ENCODE measurements at regions not wholly inside any gene's neighbourhood (a gene's known extent, or its start where the extent isn't known, plus 50 kb on each side); places are given as distances from the start of the nearest gene placed in this dataset.
"Not testable (repeated sequence)": the region's sequence is repeated elsewhere in the genome, so short reads cannot be mapped to it uniquely, and the experiment has no call there.

DNA sequence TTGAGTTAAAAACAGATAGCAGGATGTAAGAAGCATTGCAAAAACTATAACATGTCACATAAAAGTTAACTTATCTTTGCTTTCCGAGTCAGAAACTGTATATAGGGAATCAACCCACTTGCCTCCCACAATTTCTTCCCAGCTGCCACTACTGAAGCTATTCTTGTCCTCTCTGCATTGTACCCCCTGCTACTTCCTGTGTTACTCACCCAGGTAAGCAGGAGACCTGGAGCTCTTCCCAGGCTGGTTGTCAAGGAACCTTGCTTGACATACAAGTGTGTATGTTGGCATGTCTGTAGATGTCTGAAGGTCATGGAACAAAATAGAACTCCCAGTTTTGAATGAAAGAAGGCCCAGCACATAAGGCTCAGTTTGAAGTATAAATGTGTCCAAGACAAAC lies 74.3 kb upstream of the LRRC4C start:
- CTCF ChIA-PET: no interaction called here

DNA sequence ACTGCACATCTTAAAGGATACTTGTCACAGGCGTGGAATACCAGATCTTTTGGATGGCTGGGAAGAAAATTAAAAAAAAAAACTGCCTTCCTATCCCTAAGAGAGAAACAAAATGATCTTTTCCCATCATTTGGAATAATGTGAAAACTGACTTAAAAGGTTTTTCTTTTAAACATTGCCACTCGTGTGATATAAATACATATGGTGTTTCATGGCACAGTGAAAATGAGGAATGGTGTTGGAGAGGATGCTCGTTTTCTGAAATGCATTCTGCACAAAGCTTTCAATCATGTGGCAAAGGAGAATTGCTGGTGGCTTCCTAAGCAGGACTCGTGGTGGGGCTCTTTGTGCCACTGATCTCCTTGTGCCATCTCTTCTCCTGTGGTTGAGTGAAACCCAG lies 74.9 kb upstream of the LRRC4C start:
- Mint-ChIP-seq H3K27ac (no peak overlapping the region), H3K36me3 (ENCODE audit: low read depth) (no peaks in the 10 kb centered on the region), H3K9me3 (peaks cover 14% of the 10 kb centered on the region), H3K4me3 (no peak overlapping the region), H3K27me3 (no peaks in the 10 kb centered on the region), H3K4me1 (ENCODE audit: low read depth) (no peaks in the 10 kb centered on the region)
- intact Hi-C loops (cut with micrococcal nuclease): no loop called here
- DNase-seq (no peak), ATAC-seq (no peak)
- ChIA-PET POLR2A (no interaction called here), CTCF (interaction anchor here (1.3 kb wide), 1 partner anchor 74 kb away, joined by 3 read pairs; no protein-coding TSS in a partner anchor)
- TF ChIP-seq, protein P1, sequence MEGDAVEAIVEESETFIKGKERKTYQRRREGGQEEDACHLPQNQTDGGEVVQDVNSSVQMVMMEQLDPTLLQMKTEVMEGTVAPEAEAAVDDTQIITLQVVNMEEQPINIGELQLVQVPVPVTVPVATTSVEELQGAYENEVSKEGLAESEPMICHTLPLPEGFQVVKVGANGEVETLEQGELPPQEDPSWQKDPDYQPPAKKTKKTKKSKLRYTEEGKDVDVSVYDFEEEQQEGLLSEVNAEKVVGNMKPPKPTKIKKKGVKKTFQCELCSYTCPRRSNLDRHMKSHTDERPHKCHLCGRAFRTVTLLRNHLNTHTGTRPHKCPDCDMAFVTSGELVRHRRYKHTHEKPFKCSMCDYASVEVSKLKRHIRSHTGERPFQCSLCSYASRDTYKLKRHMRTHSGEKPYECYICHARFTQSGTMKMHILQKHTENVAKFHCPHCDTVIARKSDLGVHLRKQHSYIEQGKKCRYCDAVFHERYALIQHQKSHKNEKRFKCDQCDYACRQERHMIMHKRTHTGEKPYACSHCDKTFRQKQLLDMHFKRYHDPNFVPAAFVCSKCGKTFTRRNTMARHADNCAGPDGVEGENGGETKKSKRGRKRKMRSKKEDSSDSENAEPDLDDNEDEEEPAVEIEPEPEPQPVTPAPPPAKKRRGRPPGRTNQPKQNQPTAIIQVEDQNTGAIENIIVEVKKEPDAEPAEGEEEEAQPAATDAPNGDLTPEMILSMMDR (IDR thresholded peaks at IDR 0.05): no peak

More for the DNA sequence above, 74.3 kb upstream of the LRRC4C start:
- Mint-ChIP-seq H3K9me3 (peaks cover 12% of the 10 kb centered on the region), H3K36me3 (ENCODE audit: low read depth) (no peaks in the 10 kb centered on the region), H3K4me3 (no peak overlapping the region), H3K4me1 (ENCODE audit: low read depth) (no peaks in the 10 kb centered on the region), H3K27ac (no peak overlapping the region), H3K27me3 (no peaks in the 10 kb centered on the region)
- POLR2A ChIA-PET: no interaction called here
- DNase-seq (no peak), ATAC-seq (no peak)
- TF ChIP-seq, protein P1 (IDR thresholded peaks at IDR 0.05): no peak
- intact Hi-C loops (cut with micrococcal nuclease): no loop called here

DNA sequence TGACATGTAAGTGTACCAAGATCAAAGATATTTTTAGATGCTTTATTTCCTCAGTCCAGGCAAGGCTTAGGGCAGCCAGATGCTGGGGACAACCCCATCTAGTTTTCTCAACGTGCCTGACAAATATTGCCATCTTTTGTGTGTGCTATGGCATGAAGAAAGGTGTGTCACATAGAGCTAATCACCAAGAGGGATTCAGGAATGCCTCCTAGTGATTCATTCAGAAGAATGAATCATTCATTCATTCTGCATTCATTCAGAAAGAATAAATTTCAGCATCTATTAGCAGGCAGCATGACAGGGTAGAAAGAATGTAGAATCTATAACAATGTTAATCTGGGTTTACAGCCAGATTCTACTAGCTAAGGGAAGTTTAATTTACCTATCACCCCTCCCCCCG lies 75.4 kb upstream of the LRRC4C start:
- no peak for ATAC-seq
- Mint-ChIP-seq H3K27ac (no peak overlapping the region), H3K27me3 (no peaks in the 10 kb centered on the region), H3K4me3 (no peak overlapping the region), H3K4me1 (ENCODE audit: low read depth) (no peaks in the 10 kb centered on the region), H3K36me3 (ENCODE audit: low read depth) (no peaks in the 10 kb centered on the region), H3K9me3 (peaks cover 14% of the 10 kb centered on the region)
- TF ChIP-seq, protein P1 (IDR thresholded peaks at IDR 0.05): no peak
- intact Hi-C loops (cut with micrococcal nuclease): no loop called here
- POLR2A ChIA-PET: no interaction called here
- CTCF ChIA-PET: interaction anchor here (1.3 kb wide), 1 partner anchor 74 kb away, joined by 3 read pairs; no protein-coding TSS in a partner anchor
- no peak for DNase-seq

DNA sequence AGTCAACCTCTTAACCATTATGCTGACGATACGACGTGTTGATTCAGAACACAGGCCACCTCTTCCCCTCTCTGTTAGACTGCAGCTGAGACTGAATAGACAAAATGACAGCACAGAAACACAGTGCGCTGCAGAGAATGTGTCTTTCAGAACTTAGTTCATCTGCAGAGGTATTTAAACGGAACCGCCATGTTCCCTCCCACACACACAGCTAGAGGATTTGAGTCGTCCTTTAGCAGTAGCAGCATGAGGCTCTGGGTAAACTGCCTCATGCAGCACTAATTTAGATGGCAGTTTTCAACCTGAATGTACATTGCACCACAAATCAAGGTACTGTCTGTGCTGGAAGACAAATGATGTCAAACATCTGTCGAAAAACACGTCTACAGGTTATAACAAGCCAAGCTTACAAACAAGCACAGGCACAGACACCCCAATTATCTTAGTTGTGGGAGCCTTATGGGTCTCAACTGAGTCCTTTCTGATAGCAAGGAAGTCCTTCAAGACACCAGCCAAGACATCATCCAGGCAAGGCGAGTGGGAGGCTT lies 76.6 kb upstream of the LRRC4C start:
- Mint-ChIP-seq H3K4me1 (ENCODE audit: low read depth) (no peaks in the 10 kb centered on the region), H3K4me3 (no peak overlapping the region), H3K9me3 (peaks cover 9% of the 10 kb centered on the region), H3K36me3 (ENCODE audit: low read depth) (no peaks in the 10 kb centered on the region), H3K27ac (no peak overlapping the region), H3K27me3 (no peaks in the 10 kb centered on the region)
- intact Hi-C loops (cut with micrococcal nuclease): no loop called here
- no peak for DNase-seq
- ChIA-PET CTCF (no interaction called here), POLR2A (no interaction called here)
- no peak for ATAC-seq
- TF ChIP-seq, protein P1 (IDR thresholded peaks at IDR 0.05): no peak

DNA sequence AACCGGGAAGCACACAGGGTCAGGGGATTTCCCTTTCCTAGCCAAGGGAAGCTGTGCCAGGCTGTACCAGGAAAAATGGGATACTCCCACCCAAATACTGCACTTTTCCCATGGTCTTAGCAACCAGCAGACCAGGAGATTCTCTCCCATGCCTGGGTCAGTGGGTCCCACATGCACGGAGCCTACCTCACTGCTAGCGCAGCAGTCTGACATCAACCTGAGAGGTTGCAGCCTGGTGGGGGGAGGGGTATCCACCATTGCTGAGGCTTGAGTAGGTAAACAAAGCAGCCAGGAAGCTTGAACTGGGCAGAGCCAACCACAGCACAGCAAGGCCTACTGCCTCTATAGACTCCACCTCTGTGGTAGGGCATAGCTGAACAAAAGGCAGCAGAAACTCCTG lies 85.5 kb upstream of the LRRC4C start:
- CTCF ChIA-PET; H3K27ac Mint-ChIP-seq; H3K27me3 Mint-ChIP-seq; DNase-seq; H3K36me3 Mint-ChIP-seq (ENCODE audit: low read depth); ATAC-seq; H3K4me1 Mint-ChIP-seq (ENCODE audit: low read depth); POLR2A ChIA-PET; intact Hi-C loops (cut with micrococcal nuclease); H3K4me3 Mint-ChIP-seq: not testable (repeated sequence)
- peaks cover 11% of the 10 kb centered on the region for H3K9me3 Mint-ChIP-seq

All from activated CD8-positive, alpha-beta T cell treated with anti-CD3 and anti-CD28 coated beads for 36 hours (primary cell).